ENCODE measurements at regions not wholly inside any gene's neighbourhood (a gene's known extent, or its start where the extent isn't known, plus 50 kb on each side); places are given as distances from the start of the nearest gene placed in this dataset.

DNA sequence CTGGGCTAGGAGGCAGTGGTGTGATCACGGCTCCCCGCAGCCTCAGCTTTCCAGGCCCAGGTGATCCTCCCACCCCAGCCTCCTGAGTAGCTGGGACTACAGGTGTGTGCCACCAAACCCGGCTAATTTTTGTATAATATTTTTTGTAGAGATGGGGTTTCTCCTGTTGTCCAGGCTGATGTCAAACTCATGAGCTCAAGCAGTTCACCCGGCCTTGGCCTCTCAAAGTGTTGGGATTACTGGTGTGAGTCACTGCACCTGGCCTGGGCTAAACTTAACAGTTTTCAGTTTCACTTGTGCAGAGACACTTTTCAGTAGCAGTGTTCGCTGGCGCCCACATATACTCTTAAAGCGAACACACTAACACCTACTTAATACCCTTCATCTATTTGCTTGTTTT is 205.6 kb upstream of the ZNF608 start:
- Histone ChIP-seq H3K9me3 (no peaks in the 10 kb centered on the region), H3K4me1 (peaks cover 0 to 3% of the 10 kb centered on the region in 2 donors), H3K27ac (no peak overlapping the region), H3K36me3 (no peaks in the 10 kb centered on the region), H3K4me3 (no peak overlapping the region), H3K27me3 (no peaks in the 10 kb centered on the region)
- TF ChIP-seq CTCF (IDR thresholded peaks at IDR 0.05) (no peak), POLR2A (IDR thresholded peaks at IDR 0.05) (no peak)
- DNase-seq: no peak
- intact Hi-C loops (cut with DNase I; ENCODE audit: low total_unique reads): no loop called here

GRCh38 chr5:124952566-124952965 is 206.1 kb upstream of the ZNF608 start:
- Histone ChIP-seq H3K36me3 (no peaks in the 10 kb centered on the region), H3K27me3 (no peaks in the 10 kb centered on the region), H3K4me3 (no peak overlapping the region), H3K9me3 (no peaks in the 10 kb centered on the region), H3K27ac (no peak overlapping the region), H3K4me1 (peaks cover 0 to 3% of the 10 kb centered on the region in 2 donors)
- intact Hi-C loops (cut with DNase I; ENCODE audit: low total_unique reads): no loop called here
- TF ChIP-seq POLR2A (IDR thresholded peaks at IDR 0.05) (no peak), CTCF (IDR thresholded peaks at IDR 0.05) (no peak)
- DNase-seq: no peak

DNA sequence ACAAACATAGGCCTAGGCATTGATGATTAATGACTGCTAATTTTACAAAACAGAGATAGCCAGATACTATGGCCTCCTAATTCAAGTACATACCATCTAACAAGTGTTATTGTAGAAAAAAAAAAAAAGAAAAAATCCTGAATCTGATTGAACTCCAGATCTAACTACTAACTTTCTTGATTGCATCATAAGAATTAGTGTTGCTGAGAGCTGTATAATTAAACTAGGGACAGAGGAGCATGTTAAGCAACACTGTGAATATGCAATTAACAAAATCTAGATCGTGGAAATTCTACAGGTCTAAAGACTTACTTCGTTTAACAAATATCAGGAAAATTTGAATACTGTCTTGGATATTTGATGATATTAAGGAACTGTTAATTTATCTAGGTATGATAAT is 208.3 kb upstream of the ZNF608 start:
- H3K27ac ChIP-seq: no peak overlapping the region
- no peaks in the 10 kb centered on the region for H3K36me3 ChIP-seq
- no peaks in the 10 kb centered on the region for H3K4me1 ChIP-seq
- H3K27me3 ChIP-seq: no peaks in the 10 kb centered on the region
- intact Hi-C loops (cut with DNase I; ENCODE audit: low total_unique reads): no loop called here
- no peak for DNase-seq
- no peaks in the 10 kb centered on the region for H3K9me3 ChIP-seq
- no peak overlapping the region for H3K4me3 ChIP-seq
- no peak for TF ChIP-seq POLR2A (IDR thresholded peaks at IDR 0.05)
- no peak for TF ChIP-seq CTCF (IDR thresholded peaks at IDR 0.05)

GRCh38 chr5:124956471-124957029 is 210.1 kb upstream of the ZNF608 start:
- no peak for TF ChIP-seq CTCF (IDR thresholded peaks at IDR 0.05)
- Histone ChIP-seq H3K4me1 (no peaks in the 10 kb centered on the region), H3K36me3 (no peaks in the 10 kb centered on the region), H3K27ac (no peak overlapping the region), H3K9me3 (no peaks in the 10 kb centered on the region), H3K27me3 (no peaks in the 10 kb centered on the region), H3K4me3 (no peak overlapping the region)
- intact Hi-C loops (cut with DNase I; ENCODE audit: low total_unique reads): no loop called here
- DNase-seq: no peak

DNA sequence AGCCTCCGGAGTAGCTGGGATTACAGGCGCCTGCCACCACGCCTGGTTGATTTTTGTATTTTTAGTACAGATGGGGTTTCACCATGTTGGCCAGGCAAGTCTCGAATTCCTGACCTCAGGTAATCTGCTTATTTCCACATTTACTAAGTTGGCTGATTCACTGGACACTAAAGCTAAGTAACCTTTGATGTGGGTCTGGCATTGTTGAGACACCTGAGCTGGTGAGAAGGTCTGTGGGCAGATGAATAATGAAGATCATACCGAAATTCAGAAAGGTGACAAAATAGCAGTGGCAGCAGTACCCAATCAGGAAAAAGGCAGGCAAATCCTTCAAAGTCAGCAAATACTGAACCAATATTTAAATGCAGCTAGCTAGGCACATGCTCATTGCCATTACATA is 210.6 kb upstream of the ZNF608 start:
- H3K9me3 ChIP-seq: no peaks in the 10 kb centered on the region
- no peaks in the 10 kb centered on the region for H3K36me3 ChIP-seq
- no peaks in the 10 kb centered on the region for H3K4me1 ChIP-seq
- H3K27me3 ChIP-seq: no peaks in the 10 kb centered on the region
- no peak for DNase-seq
- no peak overlapping the region for H3K27ac ChIP-seq
- intact Hi-C loops (cut with DNase I; ENCODE audit: low total_unique reads): no loop called here
- TF ChIP-seq CTCF (IDR thresholded peaks at IDR 0.05) (no peak), POLR2A (IDR thresholded peaks at IDR 0.05) (no peak)
- no peak overlapping the region for H3K4me3 ChIP-seq
